Breast epithelium (tissue), 4 donors: ENCODE measurements at regions not wholly inside any gene's neighbourhood (a gene's known extent, or its start where the extent isn't known, plus 50 kb on each side); places are given as distances from the start of the nearest gene placed in this dataset.

Experiments used
- DNase-seq, 2 donors: peaks; one replicate each; pipeline ENCODE4 v3.0.0-alpha.2; 2019; ENCODE audit warnings: low spot score in 2 of 2
- H3K27ac ChIP-seq, 2 donors: fragments of 200-600 bp; sonication (generic) in 1 of 2; one replicate each; pipeline ENCODE4 v1.5.1; 2016 to 2019; ENCODE audit warnings: mild to moderate bottlenecking in 1 of 2
- H3K27me3 ChIP-seq, 2 donors: fragments of 200-600 bp; sonication (generic) in 1 of 2; one replicate each; pipeline versions ENCODE4 v1.5.1 to v1.6.0; 2017 to 2019; ENCODE audit warnings: control low read depth in 1 of 2, mild to moderate bottlenecking in 1 of 2
- H3K36me3 ChIP-seq: fragments of 200-600 bp; one replicate; pipeline ENCODE4 v1.5.1; 2019
- H3K4me1 ChIP-seq, 2 donors: fragments of 200-600 bp; sonication (generic); one replicate each; pipeline ENCODE4 v1.5.1; 2016 to 2019; ENCODE audit warnings: control low read depth in 1 of 2
- H3K4me3 ChIP-seq, 3 donors: fragments of 200-600 bp; sonication (generic); 1 replicate in 2 of 3; 2 replicates in 1 of 3; pipeline ENCODE4 v1.5.1; 2016 to 2019; ENCODE audit warnings: mild to moderate bottlenecking in 3 of 3, moderate library complexity in 2 of 3
- H3K9me3 ChIP-seq, 2 donors: fragments of 200-600 bp; sonication (generic) in 1 of 2; one replicate each; pipeline ENCODE4 v1.5.1; 2016 to 2019; ENCODE audit warnings: control low read depth in 1 of 2
- POLR2A ChIP-seq: fragments of 450-650 bp; IDR thresholded peaks from one replicate; pipeline ENCODE4 v1.6.1; 2016; ENCODE audit warnings: antibody characterized with exemption, mild to moderate bottlenecking, moderate library complexity
- POLR2AphosphoS5 ChIP-seq, 3 donors: sonication (generic); formaldehyde crosslinking; IDR thresholded peaks; one replicate each; pipeline ENCODE4 v1.6.1; 2017; ENCODE audit warnings: antibody characterized with exemption in 3 of 3
- intact Hi-C: fragments of 100-400 bp; cut with DNase I; formaldehyde crosslinking; loops from one replicate; pipeline ENCODE4 v1.15.1; 2023; ENCODE audit warnings: low total_unique reads
- TF ChIP-seq, protein P1 (sequence below), 3 donors: fragments of 450-650 bp; IDR thresholded peaks; one replicate each; pipeline ENCODE4 v1.5.1; 2016 to 2017; ENCODE audit warnings: antibody characterized with exemption in 3 of 3, mild to moderate bottlenecking in 3 of 3, moderate library complexity in 3 of 3

DNA sequence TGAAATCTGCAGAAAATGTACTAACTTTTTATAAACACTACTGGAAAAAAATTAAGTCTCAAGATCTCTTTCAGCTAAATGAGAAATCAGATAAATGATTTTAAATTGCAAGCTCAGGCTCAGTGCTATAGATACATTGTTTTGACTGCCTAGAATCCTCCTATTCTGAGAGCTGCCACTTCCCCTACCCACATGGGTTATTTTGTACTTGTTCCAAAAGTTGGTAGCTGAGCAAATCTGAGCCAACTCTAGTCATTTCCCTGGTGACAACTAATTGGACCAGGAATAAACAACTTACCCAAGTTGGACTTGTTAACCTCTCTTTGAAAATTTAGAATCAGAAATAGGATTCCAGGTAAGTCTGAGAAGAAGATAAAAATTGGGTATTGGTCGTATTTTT is 202.1 kb downstream of the MBL2 start:
- no peak overlapping the region for H3K4me3 ChIP-seq
- no peaks in the 10 kb centered on the region for H3K4me1 ChIP-seq
- no peak for DNase-seq
- no peaks in the 10 kb centered on the region for H3K9me3 ChIP-seq
- intact Hi-C loops: no loop called here
- no peaks in the 10 kb centered on the region for H3K27me3 ChIP-seq
- TF ChIP-seq POLR2AphosphoS5 (IDR thresholded peaks at IDR 0.05) (no peak), POLR2A (no peak)
- TF ChIP-seq, protein P1, sequence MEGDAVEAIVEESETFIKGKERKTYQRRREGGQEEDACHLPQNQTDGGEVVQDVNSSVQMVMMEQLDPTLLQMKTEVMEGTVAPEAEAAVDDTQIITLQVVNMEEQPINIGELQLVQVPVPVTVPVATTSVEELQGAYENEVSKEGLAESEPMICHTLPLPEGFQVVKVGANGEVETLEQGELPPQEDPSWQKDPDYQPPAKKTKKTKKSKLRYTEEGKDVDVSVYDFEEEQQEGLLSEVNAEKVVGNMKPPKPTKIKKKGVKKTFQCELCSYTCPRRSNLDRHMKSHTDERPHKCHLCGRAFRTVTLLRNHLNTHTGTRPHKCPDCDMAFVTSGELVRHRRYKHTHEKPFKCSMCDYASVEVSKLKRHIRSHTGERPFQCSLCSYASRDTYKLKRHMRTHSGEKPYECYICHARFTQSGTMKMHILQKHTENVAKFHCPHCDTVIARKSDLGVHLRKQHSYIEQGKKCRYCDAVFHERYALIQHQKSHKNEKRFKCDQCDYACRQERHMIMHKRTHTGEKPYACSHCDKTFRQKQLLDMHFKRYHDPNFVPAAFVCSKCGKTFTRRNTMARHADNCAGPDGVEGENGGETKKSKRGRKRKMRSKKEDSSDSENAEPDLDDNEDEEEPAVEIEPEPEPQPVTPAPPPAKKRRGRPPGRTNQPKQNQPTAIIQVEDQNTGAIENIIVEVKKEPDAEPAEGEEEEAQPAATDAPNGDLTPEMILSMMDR (IDR thresholded peaks at IDR 0.05): no peak
- H3K36me3 ChIP-seq: no peaks in the 10 kb centered on the region
- H3K27ac ChIP-seq: no peak overlapping the region

- intact Hi-C loops: no loop called here
- Histone ChIP-seq H3K4me3 (no peak overlapping the region), H3K9me3 (no peaks in the 10 kb centered on the region), H3K4me1 (no peaks in the 10 kb centered on the region), H3K36me3 (no peaks in the 10 kb centered on the region), H3K27ac (no peak overlapping the region), H3K27me3 (no peaks in the 10 kb centered on the region)
- DNase-seq: no peak
- TF ChIP-seq, protein P1 (IDR thresholded peaks at IDR 0.05): no peak
- TF ChIP-seq POLR2A (no peak), POLR2AphosphoS5 (IDR thresholded peaks at IDR 0.05) (no peak)
These were observed 201.6 kb downstream of the MBL2 start for GRCh38 chr10:52571018-52571417.

GRCh38 chr10:52571516-52572182 is 200.9 kb downstream of the MBL2 start:
- intact Hi-C loops: no loop called here
- no peak for DNase-seq
- no peaks in the 10 kb centered on the region for H3K36me3 ChIP-seq
- H3K9me3 ChIP-seq: no peaks in the 10 kb centered on the region
- no peaks in the 10 kb centered on the region for H3K27me3 ChIP-seq
- no peak overlapping the region for H3K4me3 ChIP-seq
- no peak overlapping the region for H3K27ac ChIP-seq
- H3K4me1 ChIP-seq: no peaks in the 10 kb centered on the region
- TF ChIP-seq, protein P1 (IDR thresholded peaks at IDR 0.05): no peak
- TF ChIP-seq POLR2A (no peak), POLR2AphosphoS5 (IDR thresholded peaks at IDR 0.05) (no peak)

DNA sequence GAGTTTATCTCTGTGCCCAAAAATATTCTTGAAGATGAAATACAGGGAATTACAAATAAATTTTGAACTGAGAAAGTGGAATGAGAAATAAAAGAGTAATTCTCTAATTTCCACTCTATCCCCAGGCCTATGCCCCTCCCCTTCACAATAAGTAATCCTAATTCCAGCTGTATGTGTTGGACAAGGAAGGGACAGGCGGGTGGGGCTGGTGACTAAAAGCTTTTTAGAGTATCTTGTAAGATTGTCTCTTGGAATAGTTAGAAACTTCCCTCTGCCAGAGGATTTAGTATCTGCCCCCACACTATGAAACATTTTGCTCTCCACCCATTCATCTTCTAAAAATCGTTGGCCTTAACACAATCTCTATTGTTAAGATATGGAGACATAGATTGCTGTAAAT is 199.2 kb downstream of the MBL2 start:
- no peak overlapping the region for H3K27ac ChIP-seq
- H3K27me3 ChIP-seq: no peaks in the 10 kb centered on the region
- no peaks in the 10 kb centered on the region for H3K9me3 ChIP-seq
- intact Hi-C loops: no loop called here
- no peak for TF ChIP-seq POLR2A
- TF ChIP-seq, protein P1 (IDR thresholded peaks at IDR 0.05): no peak
- no peak for TF ChIP-seq POLR2AphosphoS5 (IDR thresholded peaks at IDR 0.05)
- H3K4me1 ChIP-seq: no peaks in the 10 kb centered on the region
- no peak overlapping the region for H3K4me3 ChIP-seq
- H3K36me3 ChIP-seq: no peaks in the 10 kb centered on the region
- DNase-seq: no peak

DNA sequence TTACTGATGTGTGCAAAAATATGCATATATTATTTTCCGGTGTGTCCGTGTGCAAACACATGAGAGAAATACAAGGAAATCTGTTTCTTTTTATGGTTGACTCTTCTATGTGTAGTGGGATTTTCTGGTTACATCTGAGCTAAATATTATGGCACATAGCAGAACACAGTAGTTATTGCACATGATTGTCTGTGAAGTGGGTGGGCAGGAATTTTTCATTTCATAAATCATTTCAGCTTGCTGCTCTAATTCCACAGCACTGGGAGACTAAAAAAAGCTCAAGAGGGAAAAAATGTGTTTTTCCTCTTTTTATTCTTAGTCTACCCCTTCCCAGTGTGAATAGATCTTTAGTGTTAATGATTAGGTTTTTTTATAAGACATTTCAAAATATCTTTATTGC is 197.9 kb downstream of the MBL2 start:
- no peaks in the 10 kb centered on the region for H3K4me1 ChIP-seq
- intact Hi-C loops: no loop called here
- no peak for DNase-seq
- TF ChIP-seq, protein P1 (IDR thresholded peaks at IDR 0.05): no peak
- TF ChIP-seq POLR2AphosphoS5 (IDR thresholded peaks at IDR 0.05) (no peak), POLR2A (no peak)
- H3K4me3 ChIP-seq: no peak overlapping the region
- no peaks in the 10 kb centered on the region for H3K36me3 ChIP-seq
- no peak overlapping the region for H3K27ac ChIP-seq
- no peaks in the 10 kb centered on the region for H3K9me3 ChIP-seq
- H3K27me3 ChIP-seq: no peaks in the 10 kb centered on the region
